ENCODE measurements at regions not wholly inside any gene's neighbourhood (a gene's known extent, or its start where the extent isn't known, plus 50 kb on each side); places are given as distances from the start of the nearest gene placed in this dataset.

DNA sequence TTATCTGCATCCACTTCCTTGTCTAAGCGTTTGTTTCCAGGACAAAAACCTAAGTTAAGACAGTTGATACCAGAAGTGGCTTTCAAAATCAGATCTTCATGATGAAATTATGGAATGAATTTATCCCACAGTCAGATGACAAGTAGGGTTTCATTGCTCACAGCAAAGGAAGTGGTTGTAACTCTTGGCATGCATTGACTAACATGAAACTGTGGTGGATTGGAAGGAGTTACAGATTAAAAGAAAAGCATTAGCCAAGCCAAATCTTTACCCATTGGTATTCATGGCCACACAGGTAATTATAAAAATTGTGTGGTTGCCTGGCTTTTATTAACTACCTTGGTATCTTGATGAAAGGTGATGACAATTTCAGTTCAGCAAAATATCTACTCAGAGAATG is 438.0 kb upstream of the NXPH2 start:
- TF ChIP-seq, protein P1, sequence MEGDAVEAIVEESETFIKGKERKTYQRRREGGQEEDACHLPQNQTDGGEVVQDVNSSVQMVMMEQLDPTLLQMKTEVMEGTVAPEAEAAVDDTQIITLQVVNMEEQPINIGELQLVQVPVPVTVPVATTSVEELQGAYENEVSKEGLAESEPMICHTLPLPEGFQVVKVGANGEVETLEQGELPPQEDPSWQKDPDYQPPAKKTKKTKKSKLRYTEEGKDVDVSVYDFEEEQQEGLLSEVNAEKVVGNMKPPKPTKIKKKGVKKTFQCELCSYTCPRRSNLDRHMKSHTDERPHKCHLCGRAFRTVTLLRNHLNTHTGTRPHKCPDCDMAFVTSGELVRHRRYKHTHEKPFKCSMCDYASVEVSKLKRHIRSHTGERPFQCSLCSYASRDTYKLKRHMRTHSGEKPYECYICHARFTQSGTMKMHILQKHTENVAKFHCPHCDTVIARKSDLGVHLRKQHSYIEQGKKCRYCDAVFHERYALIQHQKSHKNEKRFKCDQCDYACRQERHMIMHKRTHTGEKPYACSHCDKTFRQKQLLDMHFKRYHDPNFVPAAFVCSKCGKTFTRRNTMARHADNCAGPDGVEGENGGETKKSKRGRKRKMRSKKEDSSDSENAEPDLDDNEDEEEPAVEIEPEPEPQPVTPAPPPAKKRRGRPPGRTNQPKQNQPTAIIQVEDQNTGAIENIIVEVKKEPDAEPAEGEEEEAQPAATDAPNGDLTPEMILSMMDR (conservative IDR thresholded peaks at IDR 0.05) = no peak
- no peak for TF ChIP-seq ZFX (IDR thresholded peaks at IDR 0.05)
